ENCODE measurements at regions not wholly inside any gene's neighbourhood (a gene's known extent, or its start where the extent isn't known, plus 50 kb on each side); places are given as distances from the start of the nearest gene placed in this dataset.

GRCh38 chr13:55067946-55068345 is 2039.3 kb downstream of the OLFM4 start (continued):
- TF ChIP-seq TCF4 (CRISPR knock-in tag; IDR thresholded peaks at IDR 0.05; ENCODE audit: borderline replicate concordance): no peak
- TF ChIP-seq CSDC2 (CRISPR knock-in tag; IDR thresholded peaks at IDR 0.05): no peak
- no peak for TF ChIP-seq TOX (CRISPR knock-in tag; IDR thresholded peaks at IDR 0.05; ENCODE audit: borderline replicate concordance)
- TF ChIP-seq GLIS3 (CRISPR knock-in tag; IDR thresholded peaks at IDR 0.05): no peak
- no peak for TF ChIP-seq CSRNP3 (CRISPR knock-in tag; IDR thresholded peaks at IDR 0.05)
- no peak for TF ChIP-seq RARB (CRISPR knock-in tag; IDR thresholded peaks at IDR 0.05)
- TF ChIP-seq ARNTL (CRISPR knock-in tag; IDR thresholded peaks at IDR 0.05; ENCODE audit: borderline replicate concordance, low read depth): no peak

GRCh38 chr13:55069746-55070145 is 2041.1 kb downstream of the OLFM4 start:
- ATAC-seq: no peak
- no peak for TF ChIP-seq ZNF70 (CRISPR knock-in tag; IDR thresholded peaks at IDR 0.05)
- no peak for TF ChIP-seq PPARA (CRISPR knock-in tag; IDR thresholded peaks at IDR 0.05; ENCODE audit: borderline replicate concordance)
- TF ChIP-seq ESRRG (CRISPR knock-in tag; IDR thresholded peaks at IDR 0.05): no peak
- TF ChIP-seq CSRNP3 (CRISPR knock-in tag; IDR thresholded peaks at IDR 0.05): no peak
- TF ChIP-seq ZNF565 (CRISPR knock-in tag; conservative IDR thresholded peaks at IDR 0.05; ENCODE audit: low read depth): no peak
- TF ChIP-seq SNAI2 (CRISPR knock-in tag; IDR thresholded peaks at IDR 0.05): no peak

- ATAC-seq: no peak
- TF ChIP-seq CREB5 (CRISPR knock-in tag; IDR thresholded peaks at IDR 0.05; ENCODE audit: low read depth) (no peak), TSHZ2 (CRISPR knock-in tag; IDR thresholded peaks at IDR 0.05) (no peak), SNAI2 (CRISPR knock-in tag; IDR thresholded peaks at IDR 0.05) (no peak), PPARA (CRISPR knock-in tag; IDR thresholded peaks at IDR 0.05; ENCODE audit: borderline replicate concordance) (no peak), GLIS3 (CRISPR knock-in tag; IDR thresholded peaks at IDR 0.05) (no peak), POU6F1 (CRISPR knock-in tag; IDR thresholded peaks at IDR 0.05; ENCODE audit: borderline replicate concordance, low read depth) (no peak), ZNF70 (CRISPR knock-in tag; IDR thresholded peaks at IDR 0.05) (no peak), TOX (CRISPR knock-in tag; IDR thresholded peaks at IDR 0.05; ENCODE audit: borderline replicate concordance) (no peak)
Measured at GRCh38 chr13:55073000-55073399, 2044.4 kb downstream of the OLFM4 start.

- no peak for ATAC-seq
- TF ChIP-seq CSDC2 (CRISPR knock-in tag; IDR thresholded peaks at IDR 0.05) (no peak), TSHZ2 (CRISPR knock-in tag; IDR thresholded peaks at IDR 0.05) (no peak), CREB5 (CRISPR knock-in tag; IDR thresholded peaks at IDR 0.05; ENCODE audit: low read depth) (no peak), ARNTL (CRISPR knock-in tag; IDR thresholded peaks at IDR 0.05; ENCODE audit: borderline replicate concordance, low read depth) (no peak), POU6F1 (CRISPR knock-in tag; IDR thresholded peaks at IDR 0.05; ENCODE audit: borderline replicate concordance, low read depth) (no peak), ISL1 (CRISPR knock-in tag; IDR thresholded peaks at IDR 0.05) (no peak), ZNF565 (CRISPR knock-in tag; conservative IDR thresholded peaks at IDR 0.05; ENCODE audit: low read depth) (no peak), SNAI2 (CRISPR knock-in tag; IDR thresholded peaks at IDR 0.05) (no peak), ZNF70 (CRISPR knock-in tag; IDR thresholded peaks at IDR 0.05) (no peak), ZFP3 (CRISPR knock-in tag; IDR thresholded peaks at IDR 0.05) (no peak), TOX (CRISPR knock-in tag; IDR thresholded peaks at IDR 0.05; ENCODE audit: borderline replicate concordance) (no peak), RARB (CRISPR knock-in tag; IDR thresholded peaks at IDR 0.05) (no peak), TCF4 (CRISPR knock-in tag; IDR thresholded peaks at IDR 0.05; ENCODE audit: borderline replicate concordance) (no peak), ZFP30 (CRISPR knock-in tag; IDR thresholded peaks at IDR 0.05) (no peak)
Measured at GRCh38 chr13:55084630-55085029, 2056.0 kb downstream of the OLFM4 start.
